Right lobe of liver (tissue), 6 donors: ENCODE measurements at regions not wholly inside any gene's neighbourhood (a gene's known extent, or its start where the extent isn't known, plus 50 kb on each side); places are given as distances from the start of the nearest gene placed in this dataset.
"Not testable (repeated sequence)": the region's sequence is repeated elsewhere in the genome, so short reads cannot be mapped to it uniquely, and the experiment has no call there.

Source experiments
- ATAC-seq, 4 donors: fragments of 200-7000 bp; cut with Tn5 transposase; one replicate each; pipeline ENCODE4 v1.9.1; 2020; ENCODE audit warnings: mild to moderate bottlenecking in 4 of 4, moderate library complexity in 4 of 4
- DNase-seq, 3 donors: peaks; one replicate each; pipeline ENCODE4 v3.0.0-alpha.2; 2020
- H3K27ac ChIP-seq, 3 donors: fragments of 200-600 bp; one replicate each; pipeline ENCODE4 v1.8.0; 2022
- H3K27me3 ChIP-seq, 2 donors: fragments of 200-600 bp; one replicate each; pipeline ENCODE4 v1.8.0; 2022
- H3K36me3 ChIP-seq, 4 donors: fragments of 200-600 bp; sonication (generic) in 1 of 4; one replicate each; pipeline versions ENCODE4 v1.5.1 to v1.8.0; 2017 to 2022; ENCODE audit warnings: control low read depth in 1 of 4
- H3K4me1 ChIP-seq, 4 donors: fragments of 200-600 bp; sonication (generic) in 1 of 4; one replicate each; pipeline versions ENCODE4 v1.5.1 to v1.8.0; 2017 to 2022; ENCODE audit warnings: control low read depth in 1 of 4
- H3K4me3 ChIP-seq, 3 donors: fragments of 200-600 bp; one replicate each; pipeline ENCODE4 v1.8.0; 2022
- H3K9me3 ChIP-seq, 4 donors: fragments of 200-600 bp; sonication (generic) in 1 of 4; one replicate each; pipeline versions ENCODE4 v1.5.1 to v1.8.0; 2017 to 2022; ENCODE audit warnings: control low read depth in 1 of 4
- CTCF ChIP-seq, 4 donors: fragments of 200-600 bp in 3 of 4; fragments of 450-650 bp in 1 of 4; IDR thresholded peaks; one replicate each; pipeline versions ENCODE4 v1.5.1 to v1.8.0; 2016 to 2022; ENCODE audit warnings: antibody characterized with exemption in 4 of 4, mild to moderate bottlenecking in 2 of 4
- POLR2A ChIP-seq: fragments of 450-650 bp; IDR thresholded peaks from one replicate; pipeline ENCODE4 v1.6.1; 2017; ENCODE audit warnings: antibody characterized with exemption, mild to moderate bottlenecking
- WGBS: methylation state at CpG from one replicate; pipeline ENCODE4 v1.1.6; 2018; ENCODE audit warnings: low coverage, low lambda C conversion rate; ENCODE audit not compliant: insufficient coverage; ENCODE audit errors: missing lambda C conversion rate; 5-methylcytosine and 5-hydroxymethylcytosine counted together
- intact Hi-C, 2 donors: fragments of 100-400 bp; cut with DNase I; formaldehyde crosslinking; loops; one replicate each; pipeline versions ENCODE4 v1.11.2 to v1.14.1; 2022
- donor health status: DM: no; HTN: yes; CAD: no.
- donor health status: DM: no; HTN: no; CAD: no.
- donor health status: DM: no; HTN: no; CAD: no.
- donor health status: DM: no; HTN: yes; CAD: no.
- donor health status: DM: no; HTN: yes; CAD: no.

GRCh38 chr18:72999971-73000607 is 132.3 kb upstream of the NETO1 start:
- Histone ChIP-seq H3K9me3 (no peaks in the 10 kb centered on the region), H3K4me3 (no peak overlapping the region), H3K27me3 (no peaks in the 10 kb centered on the region), H3K36me3 (no peaks in the 10 kb centered on the region), H3K27ac (no peak overlapping the region), H3K4me1 (no peaks in the 10 kb centered on the region)
- no peak for TF ChIP-seq CTCF (IDR thresholded peaks at IDR 0.05)
- no peak for TF ChIP-seq POLR2A
- no peak for ATAC-seq
- intact Hi-C loops, result no loop called here
- DNase-seq, result no peak

- TF ChIP-seq CTCF (IDR thresholded peaks at IDR 0.05) (no peak), POLR2A (no peak)
- DNase-seq, result no peak
- Histone ChIP-seq H3K36me3 (no peaks in the 10 kb centered on the region), H3K27me3 (no peaks in the 10 kb centered on the region), H3K4me3 (no peak overlapping the region), H3K27ac (no peak overlapping the region), H3K9me3 (no peaks in the 10 kb centered on the region), H3K4me1 (no peaks in the 10 kb centered on the region)
- ATAC-seq, result no peak
- WGBS, result 69% methylated on average over 4 of the region's 6 CpGs
- intact Hi-C loops, result no loop called here
Observed at GRCh38 chr18:72995558-72995957, 127.8 kb upstream of the NETO1 start.

- intact Hi-C loops, result no loop called here
- ATAC-seq, result no peak
- TF ChIP-seq CTCF (IDR thresholded peaks at IDR 0.05), result no peak
- TF ChIP-seq POLR2A, result no peak
- H3K9me3 ChIP-seq, result no peaks in the 10 kb centered on the region
- H3K27me3 ChIP-seq, result no peaks in the 10 kb centered on the region
- no peak overlapping the region for H3K4me3 ChIP-seq
- H3K4me1 ChIP-seq, result no peaks in the 10 kb centered on the region
- DNase-seq, result no peak
- H3K27ac ChIP-seq, result no peak overlapping the region
- WGBS, result 46% methylated on average over 3 of the region's 3 CpGs
- H3K36me3 ChIP-seq, result no peaks in the 10 kb centered on the region
Observed at GRCh38 chr18:72993250-72993649, 125.5 kb upstream of the NETO1 start.

GRCh38 chr18:72991379-72991778 is 123.6 kb upstream of the NETO1 start:
- TF ChIP-seq POLR2A (no peak), CTCF (IDR thresholded peaks at IDR 0.05) (no peak)
- WGBS, result 50% methylated on average over 1 of the region's 1 CpG
- no peaks in the 10 kb centered on the region for H3K9me3 ChIP-seq
- no peaks in the 10 kb centered on the region for H3K36me3 ChIP-seq
- no peaks in the 10 kb centered on the region for H3K27me3 ChIP-seq
- DNase-seq (no peak), ATAC-seq (no peak)
- intact Hi-C loops, result no loop called here
- no peak overlapping the region for H3K27ac ChIP-seq
- no peaks in the 10 kb centered on the region for H3K4me1 ChIP-seq
- no peak overlapping the region for H3K4me3 ChIP-seq

- intact Hi-C loops, H3K4me3 ChIP-seq, ATAC-seq, H3K36me3 ChIP-seq, DNase-seq, H3K4me1 ChIP-seq, H3K27me3 ChIP-seq, H3K27ac ChIP-seq, H3K9me3 ChIP-seq: not testable (repeated sequence)
- WGBS, result 57% methylated on average over 6 of the region's 9 CpGs
Observed at GRCh38 chr18:72987570-72987969, 119.8 kb upstream of the NETO1 start.
